Testis (tissue), 2 donors: ENCODE measurements at regions not wholly inside any gene's neighbourhood (a gene's known extent, or its start where the extent isn't known, plus 50 kb on each side); places are given as distances from the start of the nearest gene placed in this dataset.

Source experiments
- CTCF ChIP-seq, 3 experiments: fragments of 450-650 bp in 2 of 3; fragments of 200-600 bp in 1 of 3; sonication (generic) in 1 of 3; IDR thresholded peaks; one replicate each; pipeline ENCODE4 v1.5.1; 2016 to 2019; ENCODE audit warnings: antibody characterized with exemption in 3 of 3, mild to moderate bottlenecking in 2 of 3, moderate library complexity in 1 of 3
- POLR2A ChIP-seq: fragments of 450-650 bp; IDR thresholded peaks from one replicate; pipeline ENCODE4 v1.6.1; 2017; ENCODE audit warnings: antibody characterized with exemption, mild to moderate bottlenecking, moderate library complexity

- TF ChIP-seq CTCF (IDR thresholded peaks at IDR 0.05) (no peak), POLR2A (no peak)
Measured at GRCh38 chr21:41668051-41668541, 98.8 kb downstream of the RIPK4 start.
